ENCODE measurements at regions not wholly inside any gene's neighbourhood (a gene's known extent, or its start where the extent isn't known, plus 50 kb on each side); places are given as distances from the start of the nearest gene placed in this dataset.

GRCh38 chr15:31590609-31591008 is 264.0 kb downstream of the KLF13 start:
- Mint-ChIP-seq H3K27me3 (ENCODE audit: low read depth, unreplicated experiment) (peaks cover 3% of the 10 kb centered on the region), H3K4me1 (ENCODE audit: low read depth, unreplicated experiment) (no peaks in the 10 kb centered on the region), H3K9me3 (ENCODE audit: unreplicated experiment) (no peaks in the 10 kb centered on the region), H3K27ac (ENCODE audit: unreplicated experiment) (no peak overlapping the region), H3K4me3 (ENCODE audit: unreplicated experiment) (no peak overlapping the region), H3K36me3 (ENCODE audit: low read depth, unreplicated experiment) (no peaks in the 10 kb centered on the region)
- Histone ChIP-seq H3K36me3 (ENCODE audit: insufficient read depth, low read length) (no peaks in the 10 kb centered on the region), H3K9me3 (ENCODE audit: insufficient read depth, low read depth, low read length) (no peaks in the 10 kb centered on the region), H3K27ac (ENCODE audit: low read depth, low read length) (no peak overlapping the region), H3K27me3 (ENCODE audit: insufficient read depth, low read length) (no peaks in the 10 kb centered on the region), H4K20me1 (ENCODE audit: insufficient read depth, low read length) (no peaks in the 10 kb centered on the region), H3K4me1 (ENCODE audit: insufficient read depth, low read length) (no peaks in the 10 kb centered on the region), H3K4me3 (ENCODE audit: insufficient read depth, low read depth, low read length) (no peak overlapping the region), H3K4me2 (ENCODE audit: low read length) (no peak overlapping the region), H2AFZ (ENCODE audit: low read depth, low read length) (no peak overlapping the region), H3K79me2 (ENCODE audit: insufficient read depth, low read length) (no peaks in the 10 kb centered on the region), H3K9ac (ENCODE audit: low read length) (no peak overlapping the region)
- TF ChIP-seq EZH2 (IDR thresholded peaks at IDR 0.05; ENCODE audit: insufficient read depth, low read length), result no peak
- TF ChIP-seq, protein P1, sequence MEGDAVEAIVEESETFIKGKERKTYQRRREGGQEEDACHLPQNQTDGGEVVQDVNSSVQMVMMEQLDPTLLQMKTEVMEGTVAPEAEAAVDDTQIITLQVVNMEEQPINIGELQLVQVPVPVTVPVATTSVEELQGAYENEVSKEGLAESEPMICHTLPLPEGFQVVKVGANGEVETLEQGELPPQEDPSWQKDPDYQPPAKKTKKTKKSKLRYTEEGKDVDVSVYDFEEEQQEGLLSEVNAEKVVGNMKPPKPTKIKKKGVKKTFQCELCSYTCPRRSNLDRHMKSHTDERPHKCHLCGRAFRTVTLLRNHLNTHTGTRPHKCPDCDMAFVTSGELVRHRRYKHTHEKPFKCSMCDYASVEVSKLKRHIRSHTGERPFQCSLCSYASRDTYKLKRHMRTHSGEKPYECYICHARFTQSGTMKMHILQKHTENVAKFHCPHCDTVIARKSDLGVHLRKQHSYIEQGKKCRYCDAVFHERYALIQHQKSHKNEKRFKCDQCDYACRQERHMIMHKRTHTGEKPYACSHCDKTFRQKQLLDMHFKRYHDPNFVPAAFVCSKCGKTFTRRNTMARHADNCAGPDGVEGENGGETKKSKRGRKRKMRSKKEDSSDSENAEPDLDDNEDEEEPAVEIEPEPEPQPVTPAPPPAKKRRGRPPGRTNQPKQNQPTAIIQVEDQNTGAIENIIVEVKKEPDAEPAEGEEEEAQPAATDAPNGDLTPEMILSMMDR (IDR thresholded peaks at IDR 0.05; ENCODE audit: insufficient read depth, low read depth, low read length), result no peak
- no peak for FAIRE-seq
- no peak for DNase-seq (ENCODE audit: low read depth)

DNA sequence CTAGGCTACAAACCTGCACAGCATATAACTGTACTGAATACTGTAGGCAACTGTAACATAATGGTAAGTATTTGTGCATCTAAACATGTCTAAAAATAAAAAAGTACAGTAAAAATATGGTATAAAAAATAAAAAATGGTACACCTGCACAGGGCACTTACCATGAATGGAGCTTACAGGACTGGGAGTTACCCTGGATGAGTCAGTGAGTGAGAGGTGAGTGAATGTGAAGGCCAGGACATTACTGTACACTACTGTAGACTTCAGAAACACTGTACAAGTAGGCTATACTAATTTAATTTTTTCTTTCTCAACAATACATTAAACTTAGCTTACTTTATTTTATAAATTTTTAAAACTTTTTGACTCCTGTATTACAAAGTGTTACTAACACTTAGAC is 265.3 kb downstream of the KLF13 start:
- Mint-ChIP-seq H3K27ac (ENCODE audit: unreplicated experiment) (no peak overlapping the region), H3K4me1 (ENCODE audit: low read depth, unreplicated experiment) (no peaks in the 10 kb centered on the region), H3K4me3 (ENCODE audit: unreplicated experiment) (no peak overlapping the region), H3K36me3 (ENCODE audit: low read depth, unreplicated experiment) (no peaks in the 10 kb centered on the region), H3K9me3 (ENCODE audit: unreplicated experiment) (no peaks in the 10 kb centered on the region), H3K27me3 (ENCODE audit: low read depth, unreplicated experiment) (peaks cover 3% of the 10 kb centered on the region)
- Histone ChIP-seq H3K27me3 (ENCODE audit: insufficient read depth, low read length) (no peaks in the 10 kb centered on the region), H3K36me3 (ENCODE audit: insufficient read depth, low read length) (no peaks in the 10 kb centered on the region), H3K4me2 (ENCODE audit: low read length) (no peak overlapping the region), H3K79me2 (ENCODE audit: insufficient read depth, low read length) (no peaks in the 10 kb centered on the region), H4K20me1 (ENCODE audit: insufficient read depth, low read length) (no peaks in the 10 kb centered on the region), H3K27ac (ENCODE audit: low read depth, low read length) (no peak overlapping the region), H3K9ac (ENCODE audit: low read length) (no peak overlapping the region), H3K9me3 (ENCODE audit: insufficient read depth, low read depth, low read length) (no peaks in the 10 kb centered on the region), H3K4me3 (ENCODE audit: insufficient read depth, low read depth, low read length) (no peak overlapping the region), H2AFZ (ENCODE audit: low read depth, low read length) (no peak overlapping the region), H3K4me1 (ENCODE audit: insufficient read depth, low read length) (no peaks in the 10 kb centered on the region)
- TF ChIP-seq EZH2 (IDR thresholded peaks at IDR 0.05; ENCODE audit: insufficient read depth, low read length), result no peak
- TF ChIP-seq, protein P1 (IDR thresholded peaks at IDR 0.05; ENCODE audit: insufficient read depth, low read depth, low read length), result no peak
- DNase-seq (ENCODE audit: low read depth), result no peak
- no peak for FAIRE-seq

DNA sequence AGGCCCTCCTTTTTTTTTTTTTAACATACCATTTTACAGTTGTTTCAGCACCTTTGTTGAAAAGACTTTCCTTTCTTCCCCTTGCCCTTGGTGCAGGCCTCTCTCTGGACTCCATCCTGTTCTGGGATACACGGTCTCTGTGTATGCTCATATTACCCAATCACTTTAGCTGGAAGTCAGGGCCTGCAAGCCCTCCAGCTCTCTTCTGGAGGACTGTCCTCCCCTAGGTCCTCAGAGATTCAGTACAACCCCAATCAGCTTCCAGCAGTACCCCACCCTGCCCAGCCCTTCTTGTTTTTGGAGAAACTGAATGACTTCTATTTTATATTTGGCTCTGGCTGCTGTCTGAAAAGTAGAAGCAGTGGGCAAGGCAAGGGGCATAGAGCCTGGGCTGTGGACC is 270.8 kb downstream of the KLF13 start:
- no peaks in the 10 kb centered on the region for H3K36me3 ChIP-seq (ENCODE audit: insufficient read depth, low read length)
- H3K27me3 ChIP-seq (ENCODE audit: insufficient read depth, low read length), result no peaks in the 10 kb centered on the region
- no peaks in the 10 kb centered on the region for H4K20me1 ChIP-seq (ENCODE audit: insufficient read depth, low read length)
- no peak overlapping the region for H2AFZ ChIP-seq (ENCODE audit: low read depth, low read length)
- no peak overlapping the region for H3K27ac Mint-ChIP-seq (ENCODE audit: unreplicated experiment)
- peaks cover 7% of the 10 kb centered on the region for H3K27me3 Mint-ChIP-seq (ENCODE audit: low read depth, unreplicated experiment)
- H3K4me3 ChIP-seq (ENCODE audit: insufficient read depth, low read depth, low read length), result no peak overlapping the region
- no peak for TF ChIP-seq EZH2 (IDR thresholded peaks at IDR 0.05; ENCODE audit: insufficient read depth, low read length)
- TF ChIP-seq, protein P1 (IDR thresholded peaks at IDR 0.05; ENCODE audit: insufficient read depth, low read depth, low read length), result no peak
- H3K4me1 Mint-ChIP-seq (ENCODE audit: low read depth, unreplicated experiment), result peaks cover 5% of the 10 kb centered on the region
- peaks cover 3% of the 10 kb centered on the region for H3K9me3 Mint-ChIP-seq (ENCODE audit: unreplicated experiment)
- H3K4me3 Mint-ChIP-seq (ENCODE audit: unreplicated experiment), result no peak overlapping the region
- DNase-seq (ENCODE audit: low read depth) (no peak), FAIRE-seq (no peak)
- no peaks in the 10 kb centered on the region for H3K9me3 ChIP-seq (ENCODE audit: insufficient read depth, low read depth, low read length)
- no peaks in the 10 kb centered on the region for H3K36me3 Mint-ChIP-seq (ENCODE audit: low read depth, unreplicated experiment)
- H3K9ac ChIP-seq (ENCODE audit: low read length), result no peak overlapping the region
- no peak overlapping the region for H3K27ac ChIP-seq (ENCODE audit: low read depth, low read length)
- H3K4me1 ChIP-seq (ENCODE audit: insufficient read depth, low read length), result no peaks in the 10 kb centered on the region
- H3K4me2 ChIP-seq (ENCODE audit: low read length), result no peak overlapping the region
- H3K79me2 ChIP-seq (ENCODE audit: insufficient read depth, low read length), result no peaks in the 10 kb centered on the region
